DND-41 (cell line): ENCODE measurements at regions not wholly inside any gene's neighbourhood (a gene's known extent, or its start where the extent isn't known, plus 50 kb on each side); places are given as distances from the start of the nearest gene placed in this dataset.

Experiments
- EZH2 ChIP-seq: IDR thresholded peaks from 3 replicates; pipeline ENCODE4 v1.6.1; 2012; ENCODE audit warnings: borderline replicate concordance, low read depth, mild to moderate bottlenecking, moderate library complexity, low read length, inconsistent platforms; ENCODE audit not compliant: severe bottlenecking
- TF ChIP-seq, protein P1 (sequence below): IDR thresholded peaks from 2 replicates; pipeline ENCODE4 v1.5.1; 2012; ENCODE audit warnings: borderline replicate concordance, low read length, moderate library complexity, mild to moderate bottlenecking; ENCODE audit not compliant: poor library complexity, severe bottlenecking; ENCODE audit errors: extremely low read depth

DNA sequence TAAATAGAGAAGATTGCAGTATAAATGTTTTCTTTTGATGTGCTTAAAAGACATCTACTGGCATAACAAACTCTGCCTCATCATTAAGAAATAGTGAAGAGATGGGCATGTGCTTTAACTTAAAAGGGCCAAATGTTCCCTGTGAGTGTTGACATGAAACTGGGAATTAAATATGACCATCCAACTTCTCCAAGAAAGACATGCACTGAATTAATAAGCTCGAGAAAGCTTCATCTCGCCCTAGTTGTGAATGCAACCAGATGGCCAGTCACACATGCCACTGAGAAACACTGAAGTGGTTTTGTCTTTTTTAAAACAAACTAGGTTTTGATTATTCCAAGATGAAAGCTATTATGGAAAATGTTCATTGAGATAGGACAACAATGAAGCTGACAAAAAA, 479.2 kb downstream of the RIT2 start:
- TF ChIP-seq, protein P1, sequence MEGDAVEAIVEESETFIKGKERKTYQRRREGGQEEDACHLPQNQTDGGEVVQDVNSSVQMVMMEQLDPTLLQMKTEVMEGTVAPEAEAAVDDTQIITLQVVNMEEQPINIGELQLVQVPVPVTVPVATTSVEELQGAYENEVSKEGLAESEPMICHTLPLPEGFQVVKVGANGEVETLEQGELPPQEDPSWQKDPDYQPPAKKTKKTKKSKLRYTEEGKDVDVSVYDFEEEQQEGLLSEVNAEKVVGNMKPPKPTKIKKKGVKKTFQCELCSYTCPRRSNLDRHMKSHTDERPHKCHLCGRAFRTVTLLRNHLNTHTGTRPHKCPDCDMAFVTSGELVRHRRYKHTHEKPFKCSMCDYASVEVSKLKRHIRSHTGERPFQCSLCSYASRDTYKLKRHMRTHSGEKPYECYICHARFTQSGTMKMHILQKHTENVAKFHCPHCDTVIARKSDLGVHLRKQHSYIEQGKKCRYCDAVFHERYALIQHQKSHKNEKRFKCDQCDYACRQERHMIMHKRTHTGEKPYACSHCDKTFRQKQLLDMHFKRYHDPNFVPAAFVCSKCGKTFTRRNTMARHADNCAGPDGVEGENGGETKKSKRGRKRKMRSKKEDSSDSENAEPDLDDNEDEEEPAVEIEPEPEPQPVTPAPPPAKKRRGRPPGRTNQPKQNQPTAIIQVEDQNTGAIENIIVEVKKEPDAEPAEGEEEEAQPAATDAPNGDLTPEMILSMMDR: no peak
- TF ChIP-seq EZH2: no peak
